ENCODE measurements at regions not wholly inside any gene's neighbourhood (a gene's known extent, or its start where the extent isn't known, plus 50 kb on each side); places are given as distances from the start of the nearest gene placed in this dataset.

GRCh38 chr10:34918776-34919315 is 103.8 kb upstream of the PARD3 start:
- no peaks in the 10 kb centered on the region for H3K36me3 ChIP-seq
- H3K27me3 ChIP-seq: no peaks in the 10 kb centered on the region
- no peak for DNase-seq (ENCODE audit: low spot score in 2 of 2)
- TF ChIP-seq POLR2A (IDR thresholded peaks at IDR 0.05): no peak
- no peak for TF ChIP-seq EP300 (IDR thresholded peaks at IDR 0.05)
- TF ChIP-seq CTCF (IDR thresholded peaks at IDR 0.05): no peak
- WGBS, 2 donors: 78 to 79% methylated on average over 14 of the region's 14 CpGs
- peaks cover 0 to 15% (median 3%) of the 10 kb centered on the region in 4 donors for H3K9me3 ChIP-seq
- H3K27ac ChIP-seq: no peak overlapping the region
- no peak overlapping the region for H3K4me3 ChIP-seq
- H3K4me1 ChIP-seq: no peaks in the 10 kb centered on the region

- TF ChIP-seq CTCF (IDR thresholded peaks at IDR 0.05): no peak
- no peak for TF ChIP-seq POLR2A (IDR thresholded peaks at IDR 0.05)
- no peak for TF ChIP-seq EP300 (IDR thresholded peaks at IDR 0.05)
- no peaks in the 10 kb centered on the region for H3K36me3 ChIP-seq
- H3K4me1 ChIP-seq: no peaks in the 10 kb centered on the region
- WGBS, 2 donors: 73 to 75% methylated on average over 21 of the region's 21 CpGs
- no peak for DNase-seq (ENCODE audit: low spot score in 2 of 2)
- no peak overlapping the region for H3K4me3 ChIP-seq
- no peak overlapping the region for H3K27ac ChIP-seq
- H3K9me3 ChIP-seq: peaks cover 0 to 9% (median 0%) of the 10 kb centered on the region in 4 donors
- H3K27me3 ChIP-seq: no peaks in the 10 kb centered on the region
Measured at GRCh38 chr10:34918060-34918775, 103.1 kb upstream of the PARD3 start.

- H3K9me3 ChIP-seq: no peaks in the 10 kb centered on the region
- peak overlapping the region in 1 of 4 donors; percentile 30 for H3K27ac ChIP-seq
- peak in 1 of 2 donors; percentile 10 for DNase-seq (ENCODE audit: low spot score in 2 of 2)
- no peaks in the 10 kb centered on the region for H3K27me3 ChIP-seq
- H3K4me1 ChIP-seq: no peaks in the 10 kb centered on the region
- 51 to 55% methylated on average over 3 of the region's 3 CpGs for WGBS, 2 donors
- TF ChIP-seq POLR2A (IDR thresholded peaks at IDR 0.05) (no peak), EP300 (IDR thresholded peaks at IDR 0.05) (no peak), CTCF (IDR thresholded peaks at IDR 0.05) (no peak)
- H3K36me3 ChIP-seq: no peaks in the 10 kb centered on the region
- no peak overlapping the region for H3K4me3 ChIP-seq
Measured at GRCh38 chr10:34916314-34916713, 101.2 kb upstream of the PARD3 start.

- no peak for TF ChIP-seq POLR2A (IDR thresholded peaks at IDR 0.05)
- TF ChIP-seq EP300 (IDR thresholded peaks at IDR 0.05): no peak
- TF ChIP-seq CTCF (IDR thresholded peaks at IDR 0.05): no peak
- no peak overlapping the region for H3K4me3 ChIP-seq
- DNase-seq (ENCODE audit: low spot score in 2 of 2): no peak
Measured at GRCh38 chr10:34912771-34913170, 97.7 kb upstream of the PARD3 start.

GRCh38 chr10:34911661-34912205 is 96.6 kb upstream of the PARD3 start:
- Histone ChIP-seq H3K4me1 (peaks cover 0 to 16% (median 3%) of the 10 kb centered on the region in 4 donors), H3K9me3 (no peaks in the 10 kb centered on the region), H3K36me3 (no peaks in the 10 kb centered on the region), H3K4me3 (no peak overlapping the region), H3K27ac (no peak overlapping the region), H3K27me3 (no peaks in the 10 kb centered on the region)
- TF ChIP-seq CTCF (IDR thresholded peaks at IDR 0.05) (no peak), POLR2A (IDR thresholded peaks at IDR 0.05) (no peak), EP300 (IDR thresholded peaks at IDR 0.05) (no peak)
- WGBS, 2 donors: 89% methylated on average over 6 of the region's 6 CpGs
- no peak for DNase-seq (ENCODE audit: low spot score in 2 of 2)

More at GRCh38 chr10:34912771-34913170, 97.7 kb upstream of the PARD3 start:
- Histone ChIP-seq H3K9me3 (no peaks in the 10 kb centered on the region), H3K27ac (no peak overlapping the region), H3K4me1 (peaks cover 0 to 13% (median 3%) of the 10 kb centered on the region in 4 donors), H3K27me3 (no peaks in the 10 kb centered on the region), H3K36me3 (no peaks in the 10 kb centered on the region)
- 94 to 97% methylated on average over 5 of the region's 5 CpGs for WGBS, 2 donors

All from tibial nerve (tissue), 4 donors.